Adrenal gland (tissue), 5 donors: ENCODE measurements at regions not wholly inside any gene's neighbourhood (a gene's known extent, or its start where the extent isn't known, plus 50 kb on each side); places are given as distances from the start of the nearest gene placed in this dataset.

Experiments used
- POLR2A ChIP-seq, 2 donors: fragments of 450-650 bp; IDR thresholded peaks; one replicate each; pipeline ENCODE4 v1.6.1; 2017; ENCODE audit warnings: antibody characterized with exemption in 2 of 2, mild to moderate bottlenecking in 2 of 2, moderate library complexity in 1 of 2
- TF ChIP-seq, protein P1 (sequence below), 6 experiments: fragments of 450-650 bp in 4 of 6; fragments of 200-600 bp in 2 of 6; sonication (generic) in 1 of 6; IDR thresholded peaks; 1 replicate in 5 of 6; 2 replicates in 1 of 6; pipeline versions ENCODE4 v1.5.1 to v1.8.0; 2016 to 2021; ENCODE audit warnings: antibody characterized with exemption in 6 of 6, mild to moderate bottlenecking in 2 of 6, moderate library complexity in 1 of 6
- donor health status: DM: no; HTN: no; CAD: no.

DNA sequence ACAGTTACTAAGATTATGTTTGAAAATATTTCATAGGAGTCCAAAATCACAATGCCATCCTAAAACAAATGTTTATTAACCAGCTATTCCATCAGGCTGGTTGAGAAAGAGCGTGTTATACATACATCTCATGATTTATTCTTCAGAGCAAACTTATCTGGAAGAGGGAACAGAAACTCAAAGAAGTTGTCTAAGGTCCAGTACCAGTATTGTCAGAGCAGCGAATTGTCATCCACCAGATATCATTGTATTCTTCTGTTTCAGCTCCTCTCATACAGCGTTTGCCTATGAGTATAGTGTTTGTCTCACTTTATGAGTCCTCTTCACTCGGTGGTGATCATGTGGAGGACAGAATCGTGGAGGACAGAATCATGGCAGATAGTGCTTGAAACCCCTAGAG lies 238.2 kb downstream of the OSR1 start:
- TF ChIP-seq, protein P1, sequence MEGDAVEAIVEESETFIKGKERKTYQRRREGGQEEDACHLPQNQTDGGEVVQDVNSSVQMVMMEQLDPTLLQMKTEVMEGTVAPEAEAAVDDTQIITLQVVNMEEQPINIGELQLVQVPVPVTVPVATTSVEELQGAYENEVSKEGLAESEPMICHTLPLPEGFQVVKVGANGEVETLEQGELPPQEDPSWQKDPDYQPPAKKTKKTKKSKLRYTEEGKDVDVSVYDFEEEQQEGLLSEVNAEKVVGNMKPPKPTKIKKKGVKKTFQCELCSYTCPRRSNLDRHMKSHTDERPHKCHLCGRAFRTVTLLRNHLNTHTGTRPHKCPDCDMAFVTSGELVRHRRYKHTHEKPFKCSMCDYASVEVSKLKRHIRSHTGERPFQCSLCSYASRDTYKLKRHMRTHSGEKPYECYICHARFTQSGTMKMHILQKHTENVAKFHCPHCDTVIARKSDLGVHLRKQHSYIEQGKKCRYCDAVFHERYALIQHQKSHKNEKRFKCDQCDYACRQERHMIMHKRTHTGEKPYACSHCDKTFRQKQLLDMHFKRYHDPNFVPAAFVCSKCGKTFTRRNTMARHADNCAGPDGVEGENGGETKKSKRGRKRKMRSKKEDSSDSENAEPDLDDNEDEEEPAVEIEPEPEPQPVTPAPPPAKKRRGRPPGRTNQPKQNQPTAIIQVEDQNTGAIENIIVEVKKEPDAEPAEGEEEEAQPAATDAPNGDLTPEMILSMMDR (IDR thresholded peaks at IDR 0.05): no peak
- no peak for TF ChIP-seq POLR2A (IDR thresholded peaks at IDR 0.05)
